Central memory CD8-positive, alpha-beta T cell (primary cell): ENCODE measurements at regions not wholly inside any gene's neighbourhood (a gene's known extent, or its start where the extent isn't known, plus 50 kb on each side); places are given as distances from the start of the nearest gene placed in this dataset.

Source experiments
- ATAC-seq: fragments of 150-1000 bp; cut with Tn5 transposase; replicated peaks from 2 replicates; pipeline ENCODE4 v1.10.0; 2022; ENCODE audit warnings: mild to moderate bottlenecking, moderate FRiP score, moderate number of reproducible peaks; ENCODE audit not compliant: poor library complexity, severe bottlenecking; ENCODE audit errors: extremely low read depth
- DNase-seq, 2 donors: peaks; one replicate each; pipeline ENCODE4 v3.0.0; 2021; ENCODE audit warnings: low spot score in 2 of 2
- H3K27ac Mint-ChIP-seq: one replicate; pipeline ENCODE4 v1.8.0; 2022; ENCODE audit warnings: low read depth, mild to moderate bottlenecking, moderate library complexity, mixed read lengths
- H3K27me3 Mint-ChIP-seq: one replicate; pipeline ENCODE4 v1.8.0; 2022; ENCODE audit warnings: mixed read lengths
- H3K36me3 Mint-ChIP-seq: one replicate; pipeline ENCODE4 v1.8.0; 2022; ENCODE audit warnings: mild to moderate bottlenecking, moderate library complexity, mixed read lengths; ENCODE audit not compliant: insufficient read depth
- H3K4me1 Mint-ChIP-seq: one replicate; pipeline ENCODE4 v1.8.0; 2022; ENCODE audit warnings: mixed read lengths
- H3K4me3 Mint-ChIP-seq: one replicate; pipeline ENCODE4 v1.8.0; 2022; ENCODE audit warnings: mild to moderate bottlenecking, moderate library complexity, mixed read lengths
- H3K9me3 Mint-ChIP-seq: one replicate; pipeline ENCODE4 v1.8.0; 2022; ENCODE audit warnings: mixed read lengths

GRCh38 chr2:12201369-12201768 is 454.9 kb downstream of the LPIN1 start:
- H3K4me3 Mint-ChIP-seq = no peak overlapping the region
- no peaks in the 10 kb centered on the region for H3K36me3 Mint-ChIP-seq
- no peaks in the 10 kb centered on the region for H3K4me1 Mint-ChIP-seq
- ATAC-seq (no peak), DNase-seq (no peak)
- H3K9me3 Mint-ChIP-seq = peaks cover 8% of the 10 kb centered on the region
- no peak overlapping the region for H3K27ac Mint-ChIP-seq
- no peaks in the 10 kb centered on the region for H3K27me3 Mint-ChIP-seq

GRCh38 chr2:12202313-12203075 is 456.1 kb downstream of the LPIN1 start:
- no peak overlapping the region for H3K4me3 Mint-ChIP-seq
- H3K9me3 Mint-ChIP-seq = peaks cover 8% of the 10 kb centered on the region
- no peaks in the 10 kb centered on the region for H3K27me3 Mint-ChIP-seq
- H3K27ac Mint-ChIP-seq = no peak overlapping the region
- DNase-seq (no peak), ATAC-seq (no peak)
- H3K36me3 Mint-ChIP-seq = no peaks in the 10 kb centered on the region
- no peaks in the 10 kb centered on the region for H3K4me1 Mint-ChIP-seq

GRCh38 chr2:12203528-12203927 is 457.1 kb downstream of the LPIN1 start:
- Mint-ChIP-seq H3K4me1 (no peaks in the 10 kb centered on the region), H3K27ac (no peak overlapping the region), H3K9me3 (no peaks in the 10 kb centered on the region), H3K36me3 (no peaks in the 10 kb centered on the region), H3K4me3 (no peak overlapping the region), H3K27me3 (no peaks in the 10 kb centered on the region)
- ATAC-seq (no peak), DNase-seq (no peak)

- H3K4me1 Mint-ChIP-seq = no peaks in the 10 kb centered on the region
- DNase-seq (no peak), ATAC-seq (no peak)
- no peaks in the 10 kb centered on the region for H3K9me3 Mint-ChIP-seq
- no peaks in the 10 kb centered on the region for H3K27me3 Mint-ChIP-seq
- H3K27ac Mint-ChIP-seq = no peak overlapping the region
- H3K4me3 Mint-ChIP-seq = no peak overlapping the region
- no peaks in the 10 kb centered on the region for H3K36me3 Mint-ChIP-seq
These were observed 458.7 kb downstream of the LPIN1 start for GRCh38 chr2:12205086-12205485.

GRCh38 chr2:12207491-12207890 is 461.1 kb downstream of the LPIN1 start:
- Mint-ChIP-seq H3K9me3 (no peaks in the 10 kb centered on the region), H3K36me3 (no peaks in the 10 kb centered on the region), H3K4me3 (no peak overlapping the region), H3K27me3 (no peaks in the 10 kb centered on the region), H3K4me1 (no peaks in the 10 kb centered on the region), H3K27ac (no peak overlapping the region)
- DNase-seq (no peak), ATAC-seq (no peak)

GRCh38 chr2:12210016-12210933 is 463.8 kb downstream of the LPIN1 start:
- Mint-ChIP-seq H3K9me3 (no peaks in the 10 kb centered on the region), H3K4me1 (no peaks in the 10 kb centered on the region), H3K36me3 (no peaks in the 10 kb centered on the region), H3K4me3 (no peak overlapping the region), H3K27ac (no peak overlapping the region), H3K27me3 (no peaks in the 10 kb centered on the region)
- DNase-seq (no peak), ATAC-seq (no peak)

GRCh38 chr2:12211326-12212175 is 465.1 kb downstream of the LPIN1 start:
- Mint-ChIP-seq H3K4me1 (no peaks in the 10 kb centered on the region), H3K27me3 (no peaks in the 10 kb centered on the region), H3K9me3 (no peaks in the 10 kb centered on the region), H3K36me3 (no peaks in the 10 kb centered on the region), H3K4me3 (no peak overlapping the region), H3K27ac (no peak overlapping the region)
- DNase-seq (no peak), ATAC-seq (no peak)

- no peak overlapping the region for H3K4me3 Mint-ChIP-seq
- no peak overlapping the region for H3K27ac Mint-ChIP-seq
- H3K36me3 Mint-ChIP-seq = no peaks in the 10 kb centered on the region
- H3K9me3 Mint-ChIP-seq = no peaks in the 10 kb centered on the region
- ATAC-seq (no peak), DNase-seq (no peak)
- H3K27me3 Mint-ChIP-seq = no peaks in the 10 kb centered on the region
- no peaks in the 10 kb centered on the region for H3K4me1 Mint-ChIP-seq
These were observed 466.6 kb downstream of the LPIN1 start for GRCh38 chr2:12212841-12213597.

GRCh38 chr2:12217175-12217574 is 470.7 kb downstream of the LPIN1 start:
- H3K4me1 Mint-ChIP-seq = peaks cover 13% of the 10 kb centered on the region
- DNase-seq (no peak), ATAC-seq (no peak)
- H3K27me3 Mint-ChIP-seq = no peaks in the 10 kb centered on the region
- H3K36me3 Mint-ChIP-seq = no peaks in the 10 kb centered on the region
- no peaks in the 10 kb centered on the region for H3K9me3 Mint-ChIP-seq
- no peak overlapping the region for H3K27ac Mint-ChIP-seq
- no peak overlapping the region for H3K4me3 Mint-ChIP-seq

GRCh38 chr2:12219761-12220160 is 473.3 kb downstream of the LPIN1 start:
- no peaks in the 10 kb centered on the region for H3K36me3 Mint-ChIP-seq
- peaks cover 14% of the 10 kb centered on the region for H3K9me3 Mint-ChIP-seq
- H3K27ac Mint-ChIP-seq = no peak overlapping the region
- H3K4me1 Mint-ChIP-seq = peaks cover 13% of the 10 kb centered on the region
- peak; percentile 93 for ATAC-seq
- H3K4me3 Mint-ChIP-seq = no peak overlapping the region
- H3K27me3 Mint-ChIP-seq = no peaks in the 10 kb centered on the region
- DNase-seq = no peak

GRCh38 chr2:12221584-12221983 is 475.2 kb downstream of the LPIN1 start:
- no peak for ATAC-seq
- Mint-ChIP-seq H3K27ac (peak overlapping the region; percentile 33), H3K36me3 (no peaks in the 10 kb centered on the region), H3K27me3 (no peaks in the 10 kb centered on the region), H3K4me3 (no peak overlapping the region), H3K9me3 (peaks cover 20% of the 10 kb centered on the region), H3K4me1 (peaks cover 13% of the 10 kb centered on the region)
- DNase-seq = no peak

- no peak for ATAC-seq
- H3K4me3 Mint-ChIP-seq = no peak overlapping the region
- no peaks in the 10 kb centered on the region for H3K27me3 Mint-ChIP-seq
- no peak for DNase-seq
- no peaks in the 10 kb centered on the region for H3K36me3 Mint-ChIP-seq
- no peak overlapping the region for H3K27ac Mint-ChIP-seq
- peaks cover 13% of the 10 kb centered on the region for H3K4me1 Mint-ChIP-seq
- H3K9me3 Mint-ChIP-seq = peaks cover 20% of the 10 kb centered on the region
These were observed 476.1 kb downstream of the LPIN1 start for GRCh38 chr2:12222554-12222953.
